ES-I3 (cell line): ENCODE measurements at regions not wholly inside any gene's neighbourhood (a gene's known extent, or its start where the extent isn't known, plus 50 kb on each side); places are given as distances from the start of the nearest gene placed in this dataset.

ENCODE experiments used
- H3K36me3 ChIP-seq: 2 replicates; pipeline ENCODE4 v1.6.1; 2013; ENCODE audit warnings: mild to moderate bottlenecking, low read length, control low read depth, moderate library complexity; ENCODE audit not compliant: insufficient read depth
- H3K4me1 ChIP-seq: 2 replicates; pipeline ENCODE4 v1.6.1; 2013; ENCODE audit warnings: mild to moderate bottlenecking, control low read depth, low read length; ENCODE audit not compliant: insufficient read depth
- H3K9ac ChIP-seq: 2 replicates; pipeline ENCODE4 v1.6.1; 2013; ENCODE audit warnings: low read depth, mild to moderate bottlenecking, low read length, moderate library complexity
- H3K9me3 ChIP-seq: 2 replicates; pipeline ENCODE4 v1.6.1; 2013; ENCODE audit warnings: mild to moderate bottlenecking, low read length, moderate library complexity; ENCODE audit not compliant: control insufficient read depth, insufficient read depth

DNA sequence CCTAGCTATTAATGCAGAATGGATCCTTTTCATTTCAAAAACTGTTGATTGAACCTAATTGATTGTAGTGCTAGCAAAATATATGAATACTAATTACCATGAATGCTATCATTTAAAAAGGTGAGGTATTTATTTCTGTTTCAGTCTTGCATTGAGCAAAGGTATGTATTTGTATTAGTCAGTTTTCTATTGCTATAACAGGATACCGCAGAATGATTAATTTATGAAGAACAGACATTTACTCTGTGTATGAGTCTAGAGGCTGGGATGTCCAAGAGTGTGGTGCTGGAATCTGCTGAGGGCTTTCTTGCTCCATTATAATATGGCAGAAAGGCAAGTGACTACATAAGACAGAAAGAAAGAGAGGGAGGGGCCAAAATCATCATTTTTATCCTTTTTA is 199.2 kb downstream of the KIF20B start:
- Histone ChIP-seq H3K36me3 (no peaks in the 10 kb centered on the region), H3K9me3 (no peaks in the 10 kb centered on the region), H3K4me1 (no peaks in the 10 kb centered on the region), H3K9ac (no peak overlapping the region)

DNA sequence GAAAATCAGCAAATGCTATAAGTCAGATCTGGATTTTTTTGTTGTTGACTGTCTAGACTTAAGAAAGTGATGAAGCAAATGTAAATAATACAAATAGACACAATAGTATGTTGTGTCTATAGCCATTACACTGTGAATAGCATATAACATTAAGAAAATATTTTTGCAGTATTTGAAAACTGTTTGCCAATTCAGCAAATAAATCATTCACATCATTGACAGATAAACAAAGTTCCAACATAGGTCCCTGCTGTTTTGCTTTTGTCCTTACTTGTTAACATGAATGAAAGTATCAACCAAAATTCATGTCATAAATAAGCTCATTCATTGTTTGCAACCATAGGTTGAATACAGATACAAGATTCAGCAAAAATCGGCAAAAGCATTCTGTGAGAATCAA is 200.5 kb downstream of the KIF20B start:
- Histone ChIP-seq H3K9me3 (no peaks in the 10 kb centered on the region), H3K4me1 (no peaks in the 10 kb centered on the region), H3K36me3 (no peaks in the 10 kb centered on the region), H3K9ac (no peak overlapping the region)

DNA sequence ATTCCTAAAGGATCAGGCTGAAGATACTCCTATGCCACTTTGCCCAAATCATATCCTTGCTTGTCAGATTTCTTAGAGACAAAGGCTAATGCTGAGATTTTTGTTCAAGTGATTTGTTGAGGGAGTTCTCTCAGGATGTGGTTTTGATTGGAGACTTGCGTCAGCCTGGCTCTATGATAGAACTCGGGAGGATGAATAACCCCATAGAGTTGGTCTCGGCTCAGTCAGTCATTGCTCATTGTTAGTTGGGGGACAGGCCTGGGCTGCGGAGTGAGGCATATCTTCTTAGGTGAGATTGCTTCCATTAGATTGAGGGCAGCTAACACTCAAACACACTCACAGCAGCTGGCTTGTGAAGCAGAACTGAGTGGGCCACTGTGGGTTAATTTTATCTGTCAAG is 203.4 kb downstream of the KIF20B start:
- no peaks in the 10 kb centered on the region for H3K9me3 ChIP-seq
- no peaks in the 10 kb centered on the region for H3K36me3 ChIP-seq
- no peaks in the 10 kb centered on the region for H3K4me1 ChIP-seq
- no peak overlapping the region for H3K9ac ChIP-seq

DNA sequence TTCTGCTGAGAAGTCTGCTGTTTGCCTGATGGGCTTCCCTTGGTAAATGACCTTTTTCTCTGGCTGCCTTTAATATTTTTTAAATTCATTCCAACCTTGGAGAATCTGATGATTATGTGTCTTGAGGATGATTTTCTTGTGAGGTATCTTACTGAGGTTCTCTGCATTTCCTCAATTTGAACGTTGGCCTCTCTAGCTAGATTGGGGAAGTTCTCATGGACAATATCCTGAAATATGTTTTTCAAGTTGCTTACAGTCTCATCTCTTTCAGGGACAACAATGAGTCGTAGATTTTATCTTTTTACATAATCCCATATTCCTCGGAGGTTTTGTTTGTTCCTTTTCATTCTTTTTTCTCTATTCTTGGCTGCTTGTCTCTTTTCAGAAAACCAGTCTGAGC is 208.4 kb downstream of the KIF20B start:
- Histone ChIP-seq H3K36me3 (no peaks in the 10 kb centered on the region), H3K4me1 (no peaks in the 10 kb centered on the region), H3K9ac (no peak overlapping the region)

DNA sequence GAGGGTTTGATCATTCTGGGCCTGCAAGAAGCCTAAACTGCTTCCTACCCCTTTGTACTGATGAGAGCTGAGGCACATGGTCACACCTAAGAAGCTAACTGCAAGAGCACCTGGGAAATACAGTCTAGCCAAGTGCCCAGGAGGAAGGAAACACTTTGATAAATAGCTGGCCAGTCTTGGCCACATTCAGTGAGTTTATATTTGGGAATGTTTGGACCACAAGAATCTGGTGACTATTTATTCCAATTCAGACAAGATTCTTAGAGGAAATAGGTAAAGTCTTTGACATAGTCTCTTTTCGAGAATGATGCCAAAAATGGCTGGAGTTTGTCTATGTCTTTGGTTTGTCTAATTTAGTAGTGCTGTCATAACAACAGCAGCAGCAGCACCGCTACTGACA is 213.6 kb downstream of the KIF20B start:
- Histone ChIP-seq H3K9me3 (no peaks in the 10 kb centered on the region), H3K4me1 (no peaks in the 10 kb centered on the region)

More for the DNA sequence above, 208.4 kb downstream of the KIF20B start:
- no peaks in the 10 kb centered on the region for H3K9me3 ChIP-seq

DNA sequence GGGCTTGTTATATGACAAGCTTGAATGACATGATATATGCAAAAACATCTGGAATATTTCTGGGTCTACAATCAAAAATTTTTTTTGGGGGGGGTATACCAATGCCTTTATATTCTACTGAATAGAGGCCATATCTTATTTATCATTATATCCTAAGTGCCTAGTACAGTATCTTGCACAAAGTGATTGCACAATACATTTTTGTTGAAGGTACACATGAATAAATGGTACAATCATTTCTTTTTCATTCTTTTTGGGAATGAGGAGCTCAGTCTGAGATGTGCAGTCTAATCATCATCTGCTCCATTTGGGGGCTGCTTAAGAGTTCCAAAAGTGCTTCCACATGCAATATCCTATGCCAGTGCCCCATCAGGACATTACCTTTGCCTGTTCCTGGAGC is 214.6 kb downstream of the KIF20B start:
- no peaks in the 10 kb centered on the region for H3K36me3 ChIP-seq
- no peak overlapping the region for H3K9ac ChIP-seq
- H3K4me1 ChIP-seq = no peaks in the 10 kb centered on the region
- H3K9me3 ChIP-seq = no peaks in the 10 kb centered on the region

More for the DNA sequence above, 213.6 kb downstream of the KIF20B start:
- no peaks in the 10 kb centered on the region for H3K36me3 ChIP-seq
- H3K9ac ChIP-seq = no peak overlapping the region

DNA sequence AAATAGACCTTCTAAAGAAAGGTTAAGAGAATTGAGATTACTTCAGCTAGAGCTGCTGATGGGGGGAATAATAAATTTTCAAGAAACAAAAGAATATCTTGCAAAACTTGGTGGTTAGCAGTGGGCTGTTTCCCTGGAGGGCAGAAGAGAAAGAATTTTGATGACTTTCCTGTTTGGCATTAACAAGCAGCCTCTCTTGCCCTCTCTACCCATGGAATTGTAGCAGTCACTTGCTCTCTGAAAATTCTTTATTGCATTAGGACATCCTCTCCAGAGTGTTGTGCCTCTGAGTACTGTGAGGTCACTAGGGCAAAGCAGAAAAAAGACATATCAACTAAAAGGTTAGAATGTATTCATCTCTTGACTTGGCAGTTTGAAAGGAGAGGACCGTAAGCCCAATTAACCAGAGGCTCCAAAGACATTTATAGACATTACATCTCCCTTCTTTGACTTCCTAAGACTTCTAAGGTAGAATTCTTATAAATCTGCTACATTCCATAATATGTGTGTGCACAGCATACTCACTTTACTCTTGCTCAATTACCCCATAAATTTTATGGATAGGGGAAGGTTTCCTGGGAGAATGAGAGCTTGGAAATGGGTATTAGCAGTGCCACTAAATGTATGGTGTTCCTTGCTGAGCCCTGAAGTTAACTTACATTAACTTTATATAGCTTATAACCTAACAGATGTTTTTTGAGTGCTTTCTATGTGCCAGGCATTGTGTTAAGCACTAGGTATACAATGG is 215.3 kb downstream of the KIF20B start:
- no peaks in the 10 kb centered on the region for H3K4me1 ChIP-seq
- H3K9ac ChIP-seq = no peak overlapping the region
- H3K9me3 ChIP-seq = no peaks in the 10 kb centered on the region
- no peaks in the 10 kb centered on the region for H3K36me3 ChIP-seq

DNA sequence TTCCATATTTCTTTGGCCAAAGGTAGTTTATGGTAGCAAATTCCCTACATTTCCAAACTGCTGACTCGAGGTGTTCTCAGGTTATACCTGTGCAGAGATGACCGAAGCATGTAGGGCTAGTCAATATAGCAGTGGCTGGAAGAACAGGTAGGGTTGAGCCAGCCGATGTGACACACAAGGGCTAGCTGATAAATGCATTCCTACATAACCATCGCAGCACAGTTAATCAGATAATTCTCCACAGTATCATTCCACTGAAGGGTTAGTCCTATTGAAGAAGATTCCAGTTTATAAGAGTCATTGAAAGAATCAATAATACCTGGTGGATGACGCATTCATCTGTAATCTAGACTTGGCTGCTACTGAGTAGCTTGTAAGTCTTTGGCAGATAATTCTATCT is 220.0 kb downstream of the KIF20B start:
- Histone ChIP-seq H3K9ac (no peak overlapping the region), H3K36me3 (no peaks in the 10 kb centered on the region), H3K9me3 (no peaks in the 10 kb centered on the region), H3K4me1 (no peaks in the 10 kb centered on the region)

DNA sequence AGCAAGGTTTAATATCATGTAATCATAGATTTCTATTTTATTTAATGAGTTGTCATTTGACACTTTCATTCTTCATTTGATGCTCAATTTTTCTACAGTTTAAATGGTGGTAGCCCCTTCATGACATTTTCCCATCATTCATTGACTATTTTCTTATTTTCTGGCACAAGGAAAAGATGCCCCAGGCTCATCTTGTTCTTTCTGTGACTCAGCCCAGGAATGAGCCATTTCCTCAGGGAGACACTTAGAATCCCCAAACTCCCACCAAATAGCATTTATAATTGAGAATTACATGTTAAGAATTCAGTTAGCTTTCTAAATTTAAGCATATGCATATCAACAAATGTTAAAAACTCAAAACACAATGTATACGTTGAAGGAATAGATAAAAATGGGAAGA is 222.3 kb downstream of the KIF20B start:
- Histone ChIP-seq H3K36me3 (no peaks in the 10 kb centered on the region), H3K9ac (no peak overlapping the region), H3K9me3 (no peaks in the 10 kb centered on the region), H3K4me1 (no peaks in the 10 kb centered on the region)

DNA sequence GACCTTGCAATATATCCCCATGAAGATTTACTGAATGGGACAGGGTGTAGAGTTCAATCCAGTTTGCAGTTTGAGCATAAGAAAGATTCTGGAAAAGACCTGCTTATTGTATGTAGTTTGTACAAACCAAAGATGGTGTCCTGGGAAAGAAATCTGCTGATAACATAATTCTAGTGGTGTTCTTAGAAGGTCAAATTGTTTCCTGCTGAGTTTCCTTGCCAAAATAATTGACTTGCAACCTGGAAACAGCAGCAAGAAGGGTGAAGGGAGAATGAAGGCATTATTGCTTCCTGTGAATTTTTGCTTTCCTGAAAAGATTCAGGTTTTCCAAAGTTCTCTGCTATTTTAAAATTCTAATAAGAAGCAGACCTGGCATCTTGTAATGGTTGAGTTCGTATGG is 222.9 kb downstream of the KIF20B start:
- H3K4me1 ChIP-seq = no peaks in the 10 kb centered on the region
- no peaks in the 10 kb centered on the region for H3K36me3 ChIP-seq
- no peaks in the 10 kb centered on the region for H3K9me3 ChIP-seq
- H3K9ac ChIP-seq = no peak overlapping the region

DNA sequence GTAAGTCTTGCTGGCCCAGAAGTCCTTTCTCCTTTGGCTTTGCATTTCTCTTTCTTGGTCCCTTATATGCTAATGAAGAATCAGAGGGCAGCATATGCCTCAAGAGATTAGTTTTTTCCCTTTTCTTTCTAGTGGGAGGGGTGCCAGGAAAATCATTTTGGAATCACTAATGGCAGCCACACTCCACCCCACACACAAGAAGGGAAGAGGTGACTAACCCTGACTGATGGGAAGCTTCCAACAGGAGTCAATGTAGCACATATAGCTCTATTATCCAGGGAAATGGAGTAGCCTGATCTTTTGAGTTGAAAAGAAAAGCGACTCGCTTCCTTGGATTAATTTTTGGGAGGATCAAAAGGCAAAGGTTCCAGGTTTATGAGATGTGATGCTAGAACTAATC is 225.3 kb downstream of the KIF20B start:
- no peaks in the 10 kb centered on the region for H3K36me3 ChIP-seq
- no peaks in the 10 kb centered on the region for H3K4me1 ChIP-seq
- no peaks in the 10 kb centered on the region for H3K9me3 ChIP-seq
- H3K9ac ChIP-seq = no peak overlapping the region

DNA sequence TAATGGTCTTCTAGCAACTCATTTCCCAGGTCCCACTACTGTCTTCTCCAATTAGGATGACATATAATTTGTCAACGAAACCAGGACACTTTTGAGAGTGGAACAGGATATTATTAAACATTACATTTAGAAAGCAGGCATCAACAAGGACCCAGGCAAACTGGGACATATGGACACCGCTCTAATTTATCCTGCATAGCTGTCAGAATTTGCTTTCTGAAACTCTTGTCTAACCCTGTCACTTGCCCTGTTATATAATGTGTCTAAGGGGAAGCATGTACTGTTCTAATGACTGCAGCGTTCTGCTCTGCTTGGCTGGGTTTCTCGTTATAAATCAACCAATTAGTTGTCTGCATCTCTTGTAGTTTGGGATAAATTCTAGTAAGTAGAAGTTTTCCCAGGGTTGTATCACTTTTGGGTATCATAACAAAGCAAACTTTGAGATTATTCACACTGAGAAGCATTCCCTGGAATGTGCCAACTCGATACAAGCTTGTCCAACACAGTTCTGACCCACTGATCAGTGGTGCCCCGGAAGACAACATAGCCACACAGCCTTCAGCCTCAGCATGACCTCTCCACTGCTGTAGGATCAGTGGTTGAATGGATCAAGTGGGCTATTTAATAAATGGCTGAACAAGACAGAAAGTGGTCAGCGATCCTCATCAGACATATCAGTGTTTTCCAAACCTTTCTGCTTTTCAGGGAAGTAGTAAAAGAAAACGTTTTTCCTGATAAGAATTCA is 228.1 kb downstream of the KIF20B start:
- Histone ChIP-seq H3K9ac (no peak overlapping the region), H3K4me1 (no peaks in the 10 kb centered on the region), H3K9me3 (no peaks in the 10 kb centered on the region), H3K36me3 (no peaks in the 10 kb centered on the region)

DNA sequence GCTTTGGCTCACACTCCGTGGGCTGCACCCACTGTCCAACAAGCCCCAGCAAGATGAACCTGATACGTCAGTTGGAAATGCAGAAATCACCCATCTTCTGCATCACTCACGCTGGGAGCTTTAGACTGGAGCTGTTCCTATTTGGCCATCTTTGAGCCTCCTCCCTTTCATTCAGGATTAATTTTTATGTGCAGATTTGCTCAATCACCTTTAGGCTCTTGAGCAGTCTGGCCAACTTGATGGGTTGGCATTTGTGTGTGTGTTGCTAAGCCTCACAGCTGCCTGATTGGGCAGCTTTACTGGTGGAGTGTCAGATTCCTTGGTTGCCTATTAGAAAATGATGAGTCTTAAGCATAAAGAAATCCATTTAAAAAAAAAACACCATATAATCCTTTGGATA is 236.1 kb downstream of the KIF20B start:
- no peaks in the 10 kb centered on the region for H3K36me3 ChIP-seq
- H3K9ac ChIP-seq = no peak overlapping the region
- no peaks in the 10 kb centered on the region for H3K9me3 ChIP-seq
- no peaks in the 10 kb centered on the region for H3K4me1 ChIP-seq

DNA sequence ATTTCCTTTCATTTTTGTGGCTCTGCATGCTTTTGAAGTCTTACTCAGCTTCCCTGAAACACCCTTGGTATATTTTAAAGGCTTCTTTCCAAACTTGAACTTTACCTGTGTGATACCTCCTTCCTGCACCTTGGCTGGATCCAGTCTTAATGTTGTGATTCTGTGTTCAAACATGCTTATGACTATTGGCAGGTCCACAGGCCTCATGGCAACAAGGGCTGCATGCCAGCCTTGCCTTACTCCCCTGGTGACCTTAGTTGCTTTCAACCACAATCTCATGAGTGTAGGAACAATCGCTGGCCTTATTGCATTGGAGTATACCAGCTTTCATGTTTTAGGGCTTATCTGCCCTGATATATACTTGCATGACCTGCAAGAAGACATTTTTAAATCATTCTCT is 238.7 kb downstream of the KIF20B start:
- Histone ChIP-seq H3K9ac (no peak overlapping the region), H3K4me1 (no peaks in the 10 kb centered on the region)

DNA sequence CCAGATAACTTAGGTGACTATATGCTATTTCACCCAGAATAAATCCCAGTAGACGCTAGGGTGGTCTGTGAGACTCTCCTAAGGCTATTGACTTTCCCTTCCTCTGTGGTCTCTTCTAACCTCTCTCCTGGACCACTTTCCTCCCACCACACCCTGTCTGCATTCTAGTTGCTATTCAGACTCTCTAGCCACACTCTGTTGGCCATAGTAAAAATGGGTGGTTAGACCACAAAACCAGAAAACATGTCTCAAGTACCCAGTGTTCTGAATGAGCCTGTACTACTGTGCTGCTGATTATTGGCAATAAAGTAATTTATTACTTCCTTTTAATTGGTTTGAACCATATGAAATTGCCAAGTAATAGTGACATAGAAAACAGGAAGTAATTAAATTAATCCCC is 240.8 kb downstream of the KIF20B start:
- Histone ChIP-seq H3K36me3 (no peaks in the 10 kb centered on the region), H3K9ac (no peak overlapping the region), H3K9me3 (no peaks in the 10 kb centered on the region; the same call in 1 of the 2 replicates), H3K4me1 (no peaks in the 10 kb centered on the region)

More for the DNA sequence above, 238.7 kb downstream of the KIF20B start:
- Histone ChIP-seq H3K9me3 (no peaks in the 10 kb centered on the region), H3K36me3 (no peaks in the 10 kb centered on the region)
